NT2/D1 (cell line): ENCODE measurements at regions not wholly inside any gene's neighbourhood (a gene's known extent, or its start where the extent isn't known, plus 50 kb on each side); places are given as distances from the start of the nearest gene placed in this dataset.
A peak's percentile ranks its signal among the peaks of the same experiment; 100 is the strongest.

ENCODE experiments used
- DNase-seq: peaks from one replicate; pipeline ENCODE4 v3.0.0-alpha.2; 2011; ENCODE audit warnings: low read depth, low spot score
- H3K27me3 ChIP-seq: 2 replicates; pipeline ENCODE4 v1.6.0; 2011; ENCODE audit warnings: mild to moderate bottlenecking; ENCODE audit not compliant: insufficient read length, insufficient read depth
- H3K36me3 ChIP-seq: 2 replicates; pipeline ENCODE4 v1.6.1; 2011; ENCODE audit warnings: mild to moderate bottlenecking, low read length, mixed read lengths; ENCODE audit not compliant: insufficient read depth, insufficient read length
- H3K4me1 ChIP-seq: 2 replicates; pipeline ENCODE4 v1.5.1; 2011; ENCODE audit not compliant: insufficient read depth, insufficient read length
- H3K4me3 ChIP-seq: 2 replicates; pipeline ENCODE4 v1.5.1; 2011; ENCODE audit warnings: low read depth; ENCODE audit not compliant: insufficient read length
- H3K9ac ChIP-seq: 2 replicates; pipeline ENCODE4 v1.6.0; 2011; ENCODE audit warnings: low read depth; ENCODE audit not compliant: insufficient read length
- H3K9me3 ChIP-seq: 2 replicates; pipeline ENCODE4 v1.5.1; 2011; ENCODE audit warnings: mild to moderate bottlenecking, low read length; ENCODE audit not compliant: insufficient read depth
- SUZ12 ChIP-seq: IDR thresholded peaks from 2 replicates; pipeline ENCODE4 v1.6.1; 2011; ENCODE audit not compliant: insufficient read length, insufficient read depth; ENCODE audit errors: extremely low read depth
- YY1 ChIP-seq: IDR thresholded peaks from 2 replicates; pipeline ENCODE4 v1.6.1; 2011; ENCODE audit not compliant: insufficient read length, insufficient read depth
- ZNF274 ChIP-seq: IDR thresholded peaks from 2 replicates; pipeline ENCODE4 v1.6.1; 2011; ENCODE audit warnings: mild to moderate bottlenecking, low read depth, low read length

- H3K4me3 ChIP-seq: no peak overlapping the region
- no peaks in the 10 kb centered on the region for H3K4me1 ChIP-seq
- H3K9me3 ChIP-seq: no peaks in the 10 kb centered on the region
- DNase-seq: no peak
- TF ChIP-seq YY1: no peak
- no peak for TF ChIP-seq ZNF274
- no peak for TF ChIP-seq SUZ12
- no peaks in the 10 kb centered on the region for H3K36me3 ChIP-seq
- H3K9ac ChIP-seq: no peak overlapping the region
- H3K27me3 ChIP-seq: no peaks in the 10 kb centered on the region
Measured at GRCh38 chr6:27579973-27580372, 107.1 kb upstream of the ZNF184 start.

- no peaks in the 10 kb centered on the region for H3K9me3 ChIP-seq
- DNase-seq: no peak
- no peaks in the 10 kb centered on the region for H3K36me3 ChIP-seq
- no peaks in the 10 kb centered on the region for H3K4me1 ChIP-seq
- H3K27me3 ChIP-seq: no peaks in the 10 kb centered on the region
- H3K9ac ChIP-seq: no peak overlapping the region
- TF ChIP-seq SUZ12 (no peak), ZNF274 (no peak)
- no peak overlapping the region for H3K4me3 ChIP-seq
Measured at GRCh38 chr6:27577922-27578321, 105.0 kb upstream of the ZNF184 start.

- no peaks in the 10 kb centered on the region for H3K27me3 ChIP-seq
- TF ChIP-seq SUZ12 (no peak), YY1 (no peak), ZNF274 (no peak)
- no peak for DNase-seq
- H3K4me1 ChIP-seq: no peaks in the 10 kb centered on the region
- no peaks in the 10 kb centered on the region for H3K9me3 ChIP-seq
- no peak overlapping the region for H3K4me3 ChIP-seq
- no peak overlapping the region for H3K9ac ChIP-seq
- H3K36me3 ChIP-seq: no peaks in the 10 kb centered on the region
Measured at GRCh38 chr6:27575594-27576361, 102.9 kb upstream of the ZNF184 start.

GRCh38 chr6:27568226-27568897, 95.5 kb upstream of the ZNF184 start:
- peaks cover 29% of the 10 kb centered on the region for H3K27me3 ChIP-seq

GRCh38 chr6:27565839-27566779, 93.2 kb upstream of the ZNF184 start:
- TF ChIP-seq ZNF274 (no peak), YY1 (no peak), SUZ12 (no peak)
- H3K4me1 ChIP-seq: peaks cover 1% of the 10 kb centered on the region
- DNase-seq: no peak
- peak overlapping the region; percentile 36 for H3K4me3 ChIP-seq
- H3K36me3 ChIP-seq: no peaks in the 10 kb centered on the region
- H3K27me3 ChIP-seq: peaks cover 50% of the 10 kb centered on the region
- H3K9me3 ChIP-seq: no peaks in the 10 kb centered on the region
- peak overlapping the region; percentile 32 for H3K9ac ChIP-seq

More at GRCh38 chr6:27568226-27568897, 95.5 kb upstream of the ZNF184 start:
- H3K9ac ChIP-seq: no peak overlapping the region
- no peak for DNase-seq
- H3K4me1 ChIP-seq: peaks cover 1% of the 10 kb centered on the region
- H3K4me3 ChIP-seq: no peak overlapping the region
- H3K36me3 ChIP-seq: no peaks in the 10 kb centered on the region
- no peak for TF ChIP-seq ZNF274
- TF ChIP-seq SUZ12: no peak
- no peaks in the 10 kb centered on the region for H3K9me3 ChIP-seq

- Histone ChIP-seq H3K4me3 (no peak overlapping the region), H3K9me3 (no peaks in the 10 kb centered on the region), H3K36me3 (no peaks in the 10 kb centered on the region), H3K9ac (no peak overlapping the region), H3K27me3 (peaks cover 77% of the 10 kb centered on the region), H3K4me1 (no peaks in the 10 kb centered on the region)
- TF ChIP-seq SUZ12: no peak
- TF ChIP-seq YY1: no peak
- no peak for TF ChIP-seq ZNF274
- DNase-seq: no peak
Measured at GRCh38 chr6:27562027-27562410, 89.1 kb upstream of the ZNF184 start.
